Caco-2 (cell line): ENCODE measurements at regions not wholly inside any gene's neighbourhood (a gene's known extent, or its start where the extent isn't known, plus 50 kb on each side); places are given as distances from the start of the nearest gene placed in this dataset.

Experiments used
- BruUV-seq: library from RNA; stranded (reverse); fragments of 400-500 nt; replicated peaks from 2 replicates; lab custom pipeline; 2021; lab: Mats Ljungman, UMichigan
- CTCF ChIA-PET: fragments of 300-600 bp; sonication (Branson Sonifier 250); formaldehyde crosslinking; loops from one replicate; lab custom pipeline; 2022; ENCODE audit warnings: antibody characterized with exemption; lab: Charles Lee
- POLR2A ChIA-PET: fragments of 300-600 bp; sonication (Branson Sonifier 250); formaldehyde crosslinking; loops from one replicate; lab custom pipeline; 2022; ENCODE audit warnings: antibody characterized with exemption; lab: Charles Lee
- DNase-seq, 2 experiments: peaks; one replicate each; pipeline versions ENCODE4 v3.0.0 to v3.0.0-alpha.2; 2020 to 2022
- H3K27me3 ChIP-seq: replicated peaks from 2 replicates; pipeline ENCODE4 v1.6.0; 2011; ENCODE audit warnings: low read length; ENCODE audit not compliant: control insufficient read depth, insufficient read depth
- H3K36me3 ChIP-seq: 2 replicates; pipeline ENCODE4 v1.5.1; 2011; ENCODE audit warnings: low read length; ENCODE audit not compliant: control insufficient read depth, insufficient read depth
- H3K4me1 ChIP-seq: fragments of 250-450 bp; sonication (Bioruptor Pico); 2 replicates; pipeline ENCODE4 v1.5.1; 2020; ENCODE audit warnings: mild to moderate bottlenecking
- H3K4me3 ChIP-seq: 2 replicates; pipeline ENCODE4 v1.5.1; 2011; ENCODE audit warnings: low read depth, mild to moderate bottlenecking, control low read depth, low read length
- H3K9me3 ChIP-seq: fragments of 250-450 bp; sonication (Bioruptor Pico); 2 replicates; pipeline ENCODE4 v1.5.1; 2020; ENCODE audit warnings: mild to moderate bottlenecking, moderate library complexity
- H3K27ac Mint-ChIP-seq: one replicate; pipeline ENCODE4 v1.8.0; 2022; ENCODE audit warnings: mixed read lengths; ENCODE audit not compliant: unreplicated experiment
- H3K27me3 Mint-ChIP-seq: one replicate; pipeline ENCODE4 v1.8.0; 2022; ENCODE audit warnings: mixed read lengths; ENCODE audit not compliant: insufficient read depth, unreplicated experiment
- H3K36me3 Mint-ChIP-seq: one replicate; pipeline ENCODE4 v1.8.0; 2022; ENCODE audit warnings: mild to moderate bottlenecking, mixed read lengths; ENCODE audit not compliant: insufficient read depth, unreplicated experiment
- H3K4me1 Mint-ChIP-seq: one replicate; pipeline ENCODE4 v1.8.0; 2022; ENCODE audit warnings: low read depth, mixed read lengths; ENCODE audit not compliant: unreplicated experiment
- H3K4me3 Mint-ChIP-seq: one replicate; pipeline ENCODE4 v1.8.0; 2022; ENCODE audit warnings: mild to moderate bottlenecking, moderate library complexity, mixed read lengths; ENCODE audit not compliant: unreplicated experiment
- H3K9me3 Mint-ChIP-seq: one replicate; pipeline ENCODE4 v1.8.0; 2022; ENCODE audit warnings: mixed read lengths; ENCODE audit not compliant: unreplicated experiment
- intact Hi-C: fragments of 100-400 bp; cut with micrococcal nuclease; formaldehyde crosslinking; loops from one replicate; pipeline ENCODE4 v1.10.0; 2022; ENCODE audit not compliant: unreplicated experiment
- TF ChIP-seq, protein P1 (sequence below), 2 experiments: fragments of 200-600 bp in 1 of 2; IDR thresholded peaks; 1 replicate in 1 of 2; 2 replicates in 1 of 2; pipeline versions ENCODE4 v1.5.1 to v1.8.0; 2011 to 2022; ENCODE audit warnings: antibody characterized with exemption in 1 of 2, control low read depth in 1 of 2, inconsistent platforms in 1 of 2, low read depth in 1 of 2, low read length in 1 of 2, mild to moderate bottlenecking in 1 of 2, moderate library complexity in 1 of 2; ENCODE audit not compliant: insufficient read depth in 1 of 2, severe bottlenecking in 1 of 2, unreplicated experiment in 1 of 2

DNA sequence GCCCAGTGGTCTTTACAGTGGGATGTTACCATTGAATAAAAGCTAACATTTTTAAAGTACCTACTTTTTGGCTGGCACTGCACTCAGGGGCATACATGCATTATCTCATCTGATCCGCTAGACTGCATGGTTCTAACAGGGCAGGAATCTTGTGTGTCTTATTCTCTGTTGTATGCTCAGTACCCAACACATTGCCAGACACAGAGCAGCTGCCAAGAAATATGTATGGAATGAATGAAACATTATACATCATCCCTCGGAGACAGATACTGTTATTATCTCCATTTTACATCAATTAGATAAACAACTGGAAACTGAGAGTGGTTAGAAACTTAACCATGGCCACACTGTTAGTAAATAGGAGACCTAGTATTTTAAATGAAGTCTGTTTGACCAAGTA, 74.1 kb upstream of the CDH11 start:
- BruUV-seq, result no TSS peak
- no peaks in the 10 kb centered on the region for H3K4me1 ChIP-seq
- no peaks in the 10 kb centered on the region for H3K4me1 Mint-ChIP-seq
- H3K9me3 Mint-ChIP-seq, result no peaks in the 10 kb centered on the region
- no peak overlapping the region for H3K4me3 Mint-ChIP-seq
- no peaks in the 10 kb centered on the region; the same call in 1 of the 2 replicates for H3K9me3 ChIP-seq
- DNase-seq, result no peak
- no peaks in the 10 kb centered on the region for H3K36me3 Mint-ChIP-seq
- POLR2A ChIA-PET, result no interaction called here
- no peaks in the 10 kb centered on the region for H3K27me3 ChIP-seq
- H3K27ac Mint-ChIP-seq, result no peak overlapping the region
- no peak overlapping the region for H3K4me3 ChIP-seq
- TF ChIP-seq, protein P1, sequence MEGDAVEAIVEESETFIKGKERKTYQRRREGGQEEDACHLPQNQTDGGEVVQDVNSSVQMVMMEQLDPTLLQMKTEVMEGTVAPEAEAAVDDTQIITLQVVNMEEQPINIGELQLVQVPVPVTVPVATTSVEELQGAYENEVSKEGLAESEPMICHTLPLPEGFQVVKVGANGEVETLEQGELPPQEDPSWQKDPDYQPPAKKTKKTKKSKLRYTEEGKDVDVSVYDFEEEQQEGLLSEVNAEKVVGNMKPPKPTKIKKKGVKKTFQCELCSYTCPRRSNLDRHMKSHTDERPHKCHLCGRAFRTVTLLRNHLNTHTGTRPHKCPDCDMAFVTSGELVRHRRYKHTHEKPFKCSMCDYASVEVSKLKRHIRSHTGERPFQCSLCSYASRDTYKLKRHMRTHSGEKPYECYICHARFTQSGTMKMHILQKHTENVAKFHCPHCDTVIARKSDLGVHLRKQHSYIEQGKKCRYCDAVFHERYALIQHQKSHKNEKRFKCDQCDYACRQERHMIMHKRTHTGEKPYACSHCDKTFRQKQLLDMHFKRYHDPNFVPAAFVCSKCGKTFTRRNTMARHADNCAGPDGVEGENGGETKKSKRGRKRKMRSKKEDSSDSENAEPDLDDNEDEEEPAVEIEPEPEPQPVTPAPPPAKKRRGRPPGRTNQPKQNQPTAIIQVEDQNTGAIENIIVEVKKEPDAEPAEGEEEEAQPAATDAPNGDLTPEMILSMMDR (IDR thresholded peaks at IDR 0.05; ENCODE audit: insufficient read depth in 1 of 2, low read depth in 1 of 2, low read length in 1 of 2, severe bottlenecking in 1 of 2, unreplicated experiment in 1 of 2), result no peak
- intact Hi-C loops, result no loop called here
- H3K27me3 Mint-ChIP-seq, result peaks cover 8% of the 10 kb centered on the region
- H3K36me3 ChIP-seq, result no peaks in the 10 kb centered on the region
- CTCF ChIA-PET, result no interaction called here

DNA sequence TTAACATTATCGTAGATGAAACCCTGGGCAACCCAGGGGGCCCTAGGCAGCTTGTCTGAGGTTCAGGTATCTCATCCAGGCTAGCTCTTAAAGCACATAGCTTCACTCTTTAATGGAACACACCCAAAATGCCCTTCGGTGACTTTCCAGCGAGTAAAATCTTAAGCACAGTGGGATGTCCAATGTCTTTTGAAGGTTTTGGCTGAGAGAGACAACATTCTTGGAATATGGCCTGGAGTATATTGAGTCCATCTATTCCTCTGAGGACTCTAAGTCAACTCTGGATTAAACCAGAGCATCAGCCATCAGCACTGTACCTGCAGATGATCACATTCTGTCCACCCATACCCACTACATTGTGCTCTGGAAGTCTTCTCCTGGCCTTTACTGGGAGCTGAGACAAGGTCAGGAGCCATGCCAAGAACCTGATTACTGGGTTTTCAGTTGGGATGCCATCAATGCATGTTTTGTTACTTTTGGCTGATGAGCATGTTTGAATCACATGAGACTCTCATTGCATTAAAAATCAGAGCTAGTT, 63.4 kb upstream of the CDH11 start:
- Histone ChIP-seq H3K4me3 (no peak overlapping the region), H3K36me3 (no peaks in the 10 kb centered on the region), H3K27me3 (no peaks in the 10 kb centered on the region; the same call in 1 of the 2 replicates), H3K4me1 (no peaks in the 10 kb centered on the region), H3K9me3 (no peaks in the 10 kb centered on the region)
- TF ChIP-seq, protein P1 (IDR thresholded peaks at IDR 0.05; ENCODE audit: insufficient read depth in 1 of 2, low read depth in 1 of 2, low read length in 1 of 2, severe bottlenecking in 1 of 2, unreplicated experiment in 1 of 2), result no peak
- no peak for DNase-seq
- H3K36me3 Mint-ChIP-seq, result no peaks in the 10 kb centered on the region
- intact Hi-C loops, result no loop called here
- H3K4me1 Mint-ChIP-seq, result no peaks in the 10 kb centered on the region
- peaks cover 2% of the 10 kb centered on the region for H3K27me3 Mint-ChIP-seq
- H3K4me3 Mint-ChIP-seq, result no peak overlapping the region
- H3K27ac Mint-ChIP-seq, result no peak overlapping the region
- H3K9me3 Mint-ChIP-seq, result no peaks in the 10 kb centered on the region
- CTCF ChIA-PET, result interaction anchor here (0.6 kb wide), 1 partner anchor 877 kb away, joined by 3 read pairs; no protein-coding TSS in a partner anchor
- POLR2A ChIA-PET, result no interaction called here
- no TSS peak for BruUV-seq

DNA sequence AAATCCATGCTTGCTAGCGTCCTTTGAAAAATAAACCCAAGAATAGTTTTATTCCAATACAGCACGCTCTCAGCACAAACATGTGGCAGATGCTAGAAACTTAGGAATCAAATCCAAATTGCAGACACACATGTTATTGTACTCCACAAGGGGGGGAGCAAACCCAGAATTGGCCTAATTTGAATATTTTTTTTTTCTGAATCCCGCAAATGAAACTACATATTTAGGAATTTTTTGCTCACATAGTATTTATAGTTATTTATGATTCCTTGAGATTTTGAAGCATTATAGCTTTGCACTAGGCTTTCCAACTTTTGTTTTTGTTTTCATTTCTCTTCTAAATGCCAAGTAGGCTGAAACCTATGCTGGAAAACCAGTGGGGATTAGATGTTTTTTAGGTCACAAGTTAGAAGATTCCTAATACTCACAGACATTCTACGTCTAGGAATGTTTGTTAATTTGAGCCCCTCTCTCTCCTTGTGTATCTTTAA, 59.3 kb upstream of the CDH11 start:
- Mint-ChIP-seq H3K36me3 (no peaks in the 10 kb centered on the region), H3K27ac (no peak overlapping the region), H3K27me3 (peaks cover 5% of the 10 kb centered on the region), H3K4me3 (no peak overlapping the region), H3K9me3 (no peaks in the 10 kb centered on the region), H3K4me1 (no peaks in the 10 kb centered on the region)
- Histone ChIP-seq H3K4me1 (no peaks in the 10 kb centered on the region), H3K27me3 (no peaks in the 10 kb centered on the region; the same call in 1 of the 2 replicates), H3K4me3 (no peak overlapping the region), H3K9me3 (no peaks in the 10 kb centered on the region), H3K36me3 (no peaks in the 10 kb centered on the region)
- no peak for DNase-seq
- intact Hi-C loops, result no loop called here
- no TSS peak for BruUV-seq
- CTCF ChIA-PET, result no interaction called here
- POLR2A ChIA-PET, result no interaction called here
- TF ChIP-seq, protein P1 (IDR thresholded peaks at IDR 0.05; ENCODE audit: insufficient read depth in 1 of 2, low read depth in 1 of 2, low read length in 1 of 2, severe bottlenecking in 1 of 2, unreplicated experiment in 1 of 2), result no peak
